ENCODE measurements at regions not wholly inside any gene's neighbourhood (a gene's known extent, or its start where the extent isn't known, plus 50 kb on each side); places are given as distances from the start of the nearest gene placed in this dataset.

- TF ChIP-seq EZH2 (IDR thresholded peaks at IDR 0.05; ENCODE audit: low read length, missing control alignments), result no peak
- TF ChIP-seq CTCF (conservative IDR thresholded peaks at IDR 0.05 in 1 of 2, IDR thresholded peaks at IDR 0.05 in 1 of 2; ENCODE audit: low read depth in 1 of 2, low read length in 2 of 2), result no peak
These were observed 61.7 kb upstream of the PSD2 start for GRCh38 chr5:139733698-139734538.
